IMR-90 (cell line): ENCODE measurements at regions not wholly inside any gene's neighbourhood (a gene's known extent, or its start where the extent isn't known, plus 50 kb on each side); places are given as distances from the start of the nearest gene placed in this dataset.

ENCODE experiments used
- ATAC-seq: fragments of 200-7000 bp; cut with Tn5 transposase; 2 replicates; pipeline ENCODE4 v1.9.1; 2020; ENCODE audit warnings: low read depth, mild to moderate bottlenecking, moderate library complexity
- BruUV-seq: library from RNA; stranded (reverse); fragments of 400-500 nt; replicated peaks from 2 replicates; lab custom pipeline; 2021; lab: Mats Ljungman, UMichigan
- CTCF ChIA-PET: fragments of 300-600 bp; formaldehyde crosslinking; extraction: SDS; loops from one replicate; lab custom pipeline; 2021; ENCODE audit warnings: antibody characterized with exemption; lab: Yijun Ruan, JAX
- POLR2A ChIA-PET: fragments of 300-600 bp; sonication (Branson Sonifier 250); formaldehyde crosslinking; loops from one replicate; lab custom pipeline; 2022; ENCODE audit warnings: antibody characterized with exemption; ENCODE audit not compliant: unreplicated experiment; lab: Charles Lee
- DNase-seq: peaks from one replicate; pipeline ENCODE4 v3.0.0; 2013
- H2AFZ ChIP-seq: replicated peaks from 2 replicates; pipeline ENCODE3; 2013; ENCODE audit warnings: low read length, mild to moderate bottlenecking; ENCODE audit not compliant: poor library complexity
- H2AK5ac ChIP-seq: 2 replicates; pipeline ENCODE4 v1.6.1; 2013; ENCODE audit warnings: low read depth, low read length, inconsistent platforms
- H2AK9ac ChIP-seq: replicated peaks from 2 replicates; pipeline ENCODE3; 2013; ENCODE audit warnings: mild to moderate bottlenecking, low read depth, low read length, moderate library complexity; ENCODE audit not compliant: poor library complexity
- H2BK120ac ChIP-seq: 2 replicates; pipeline ENCODE4 v1.6.1; 2013; ENCODE audit warnings: low read depth, low read length, inconsistent platforms
- H2BK15ac ChIP-seq: 3 replicates; pipeline ENCODE4 v1.6.1; 2013; ENCODE audit warnings: low read depth, low read length, inconsistent platforms
- H2BK20ac ChIP-seq: 2 replicates; pipeline ENCODE4 v1.6.1; 2013; ENCODE audit warnings: low read depth, mild to moderate bottlenecking, inconsistent platforms, low read length, moderate library complexity
- H2BK5ac ChIP-seq: 2 replicates; pipeline ENCODE4 v1.6.1; 2013; ENCODE audit warnings: mild to moderate bottlenecking, low read depth, low read length, inconsistent platforms; ENCODE audit not compliant: poor library complexity, severe bottlenecking
- H3K14ac ChIP-seq: replicated peaks from 2 replicates; pipeline ENCODE4 v1.6.1; 2013; ENCODE audit warnings: low read depth, low read length, inconsistent platforms
- H3K18ac ChIP-seq: 2 replicates; pipeline ENCODE4 v1.6.1; 2013; ENCODE audit warnings: low read depth, low read length, control low read depth
- H3K23ac ChIP-seq: 2 replicates; pipeline ENCODE4 v1.6.1; 2013; ENCODE audit warnings: low read depth, low read length, inconsistent platforms
- H3K27ac ChIP-seq: 2 replicates; pipeline ENCODE4 v1.5.1; 2013; ENCODE audit warnings: mild to moderate bottlenecking, control low read depth, low read length; ENCODE audit not compliant: insufficient read depth
- H3K27me3 ChIP-seq: 2 replicates; pipeline ENCODE4 v1.6.1; 2013; ENCODE audit warnings: low read length; ENCODE audit not compliant: control insufficient read depth, insufficient read depth
- H3K36me3 ChIP-seq: 2 replicates; pipeline ENCODE4 v1.6.1; 2013; ENCODE audit warnings: low read length, mixed read lengths; ENCODE audit not compliant: control insufficient read depth, insufficient read depth
- H3K4ac ChIP-seq: 2 replicates; pipeline ENCODE4 v1.6.1; 2013; ENCODE audit warnings: low read depth, low read length, inconsistent platforms
- H3K4me1 ChIP-seq: 2 replicates; pipeline ENCODE4 v1.6.1; 2013; ENCODE audit warnings: low read length, mixed read lengths; ENCODE audit not compliant: control insufficient read depth, insufficient read depth
- H3K4me2 ChIP-seq: 2 replicates; pipeline ENCODE4 v1.6.1; 2013; ENCODE audit warnings: low read depth, mild to moderate bottlenecking, control low read depth, low read length, moderate library complexity
- H3K4me3 ChIP-seq: 2 replicates; pipeline ENCODE4 v1.5.1; 2013; ENCODE audit warnings: low read depth, mild to moderate bottlenecking, control low read depth, low read length, moderate library complexity; ENCODE audit not compliant: insufficient read depth
- H3K56ac ChIP-seq: 2 replicates; pipeline ENCODE4 v1.6.1; 2013; ENCODE audit warnings: low read length, inconsistent platforms; ENCODE audit not compliant: insufficient read depth; ENCODE audit errors: extremely low read depth
- H3K79me1 ChIP-seq, 2 experiments: 2 replicates each; pipeline ENCODE4 v1.6.1; 2013; ENCODE audit warnings: low read length in 2 of 2, inconsistent platforms in 1 of 2, low read depth in 1 of 2
- H3K9ac ChIP-seq: 2 replicates; pipeline ENCODE4 v1.6.1; 2013; ENCODE audit warnings: low read depth, low read length, control low read depth
- H3K9me1 ChIP-seq: 2 replicates; pipeline ENCODE4 v1.6.1; 2013; ENCODE audit warnings: low read length, inconsistent platforms; ENCODE audit not compliant: insufficient read depth
- H3K9me3 ChIP-seq: 2 replicates; pipeline ENCODE4 v1.6.1; 2013; ENCODE audit warnings: low read length; ENCODE audit not compliant: control insufficient read depth, insufficient read depth
- H4K20me1 ChIP-seq: 2 replicates; pipeline ENCODE4 v1.6.1; 2013; ENCODE audit warnings: low read length, inconsistent platforms; ENCODE audit not compliant: insufficient read depth
- H4K5ac ChIP-seq: 2 replicates; pipeline ENCODE4 v1.6.1; 2013; ENCODE audit warnings: mild to moderate bottlenecking, low read depth, low read length, control low read depth
- H4K8ac ChIP-seq, 2 experiments: 2 replicates each; pipeline ENCODE4 v1.6.1; 2013; ENCODE audit warnings: low read depth in 2 of 2, low read length in 2 of 2, control low read depth in 1 of 2, inconsistent platforms in 1 of 2
- H4K91ac ChIP-seq: 2 replicates; pipeline ENCODE4 v1.6.1; 2013; ENCODE audit warnings: low read depth, low read length, inconsistent platforms; ENCODE audit not compliant: insufficient read depth
- MAFK ChIP-seq: IDR thresholded peaks from 2 replicates; pipeline ENCODE4 v1.6.1; 2012; ENCODE audit warnings: low read depth, low read length, improper control_type of control experiment
- POLR2A ChIP-seq: IDR thresholded peaks from 2 replicates; pipeline ENCODE4 v1.6.1; 2012; ENCODE audit warnings: mild to moderate bottlenecking, low read depth, low read length
- WGBS, 2 experiments: methylation state at CpG; one replicate each; pipeline versions ENCODE4 v1.1.5 to v1.1.7; 2013; ENCODE audit warnings: missing lambda C conversion rate in 2 of 2; ENCODE audit not compliant: insufficient read length in 1 of 2; ENCODE audit errors: extremely low coverage in 2 of 2; 5-methylcytosine and 5-hydroxymethylcytosine counted together
- dilution Hi-C: fragments of 300-500 bp; cut with HindIII; formaldehyde crosslinking; loops from one replicate; pipeline ENCODE4 v1.14.3; 2018; ENCODE audit warnings: low sequenced_read_pairs; ENCODE audit not compliant: unreplicated experiment
- in situ Hi-C: fragments of 300-500 bp; cut with MboI; formaldehyde crosslinking; loops from 3 replicates; pipeline ENCODE4 v1.14.3; 2019; ENCODE audit warnings: low sequenced_read_pairs, inconsistent platforms, mixed read lengths
- intact Hi-C: fragments of 100-400 bp; cut with micrococcal nuclease; formaldehyde crosslinking; loops from 2 replicates; pipeline ENCODE4 v1.10.0; 2022

DNA sequence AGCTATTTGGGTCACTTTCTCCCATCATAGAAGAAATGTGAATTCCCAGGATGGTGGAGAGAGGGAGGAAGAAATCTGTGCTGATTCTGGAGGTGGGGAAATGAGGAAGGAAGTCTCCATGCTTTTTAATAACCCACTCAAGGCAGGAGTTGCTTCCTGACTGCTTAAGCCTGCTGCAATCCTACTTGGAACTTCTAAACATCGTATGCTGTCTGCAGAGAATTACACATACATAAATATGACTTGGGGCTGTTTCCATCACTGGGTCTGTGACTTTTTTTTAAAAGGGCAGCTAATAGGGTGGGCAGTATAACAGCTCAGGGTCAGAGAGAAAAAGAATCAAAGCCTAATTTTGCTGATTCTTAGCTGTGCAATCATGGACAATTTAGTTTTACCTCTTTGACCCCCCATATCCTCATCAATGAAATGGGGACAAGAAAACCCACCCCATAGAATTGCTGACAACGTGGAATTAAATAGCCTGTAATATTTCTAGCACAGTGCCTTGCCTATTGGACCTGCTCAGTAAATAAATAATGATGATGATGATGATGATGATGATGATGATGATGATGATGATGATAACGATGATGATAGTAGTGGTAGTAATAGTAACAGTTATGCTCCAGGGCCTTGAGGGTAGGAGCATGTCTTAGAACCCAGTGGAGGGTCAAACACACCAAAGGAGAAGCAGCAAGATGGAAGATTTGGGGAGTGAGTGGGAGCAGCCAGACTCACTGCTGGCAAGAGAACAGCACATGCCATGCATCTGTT, 166.7 kb upstream of the LRFN2 start:
- H4K5ac ChIP-seq = no peak overlapping the region
- POLR2A ChIA-PET = no interaction called here
- H4K20me1 ChIP-seq = no peaks in the 10 kb centered on the region
- CTCF ChIA-PET = no interaction called here
- H3K9ac ChIP-seq = no peak overlapping the region
- H2BK15ac ChIP-seq = no peak overlapping the region
- 0 out of 2 replicates have a peak, but pooled peaks cover 4% of the 10 kb centered on the region for H3K9me1 ChIP-seq
- H3K14ac ChIP-seq = no peak overlapping the region
- dilution Hi-C loops (no loop called here), intact Hi-C loops (no loop called here), in situ Hi-C loops (no loop called here)
- H2BK20ac ChIP-seq = no peak overlapping the region
- H3K23ac ChIP-seq = no peak overlapping the region
- H3K36me3 ChIP-seq = no peaks in the 10 kb centered on the region
- H3K4me2 ChIP-seq = no peak overlapping the region
- no peak for TF ChIP-seq POLR2A
- peak; percentile 48; the same call in 1 of the 2 replicates for TF ChIP-seq MAFK
- no peaks in the 10 kb centered on the region for H3K4me1 ChIP-seq
- no peak overlapping the region for H2BK120ac ChIP-seq
- H2BK5ac ChIP-seq = no peak overlapping the region
- no peak for DNase-seq
- no peak overlapping the region for H4K91ac ChIP-seq
- H3K27ac ChIP-seq = no peak overlapping the region
- no peak overlapping the region for H2AK5ac ChIP-seq
- H3K56ac ChIP-seq = no peak overlapping the region
- no peak overlapping the region for H3K4me3 ChIP-seq
- H2AFZ ChIP-seq = no peak overlapping the region
- ATAC-seq = no peak
- WGBS, 2 experiments = no CpG with 5 or more reads among the region's 3 CpGs
- BruUV-seq = no TSS peak
- H4K8ac ChIP-seq = no peak overlapping the region
- H3K79me1 ChIP-seq = no peaks in the 10 kb centered on the region
- H3K18ac ChIP-seq = no peak overlapping the region
- peaks cover 1% of the 10 kb centered on the region for H3K27me3 ChIP-seq
- H3K4ac ChIP-seq = no peak overlapping the region
- H2AK9ac ChIP-seq = no peak overlapping the region
- no peaks in the 10 kb centered on the region for H3K9me3 ChIP-seq
